Effector memory CD8-positive, alpha-beta T cell (primary cell): ENCODE measurements at regions not wholly inside any gene's neighbourhood (a gene's known extent, or its start where the extent isn't known, plus 50 kb on each side); places are given as distances from the start of the nearest gene placed in this dataset.

Source experiments
- ATAC-seq: fragments of 150-1000 bp; cut with Tn5 transposase; replicated peaks from 2 replicates; pipeline ENCODE4 v1.10.0; 2021; ENCODE audit warnings: mild to moderate bottlenecking, moderate library complexity
- DNase-seq, 3 experiments: peaks; one replicate each; pipeline ENCODE4 v3.0.0; 2021
- H3K27ac Mint-ChIP-seq, 2 donors: one replicate each; pipeline ENCODE4 v1.8.0; 2022; ENCODE audit warnings: mild to moderate bottlenecking in 2 of 2, mixed read lengths in 2 of 2, moderate library complexity in 2 of 2
- H3K27me3 Mint-ChIP-seq, 2 donors: one replicate each; pipeline ENCODE4 v1.8.0; 2022; ENCODE audit warnings: mixed read lengths in 2 of 2
- H3K36me3 Mint-ChIP-seq: one replicate; pipeline ENCODE4 v1.8.0; 2022; ENCODE audit warnings: mild to moderate bottlenecking, moderate library complexity, mixed read lengths; ENCODE audit not compliant: insufficient read depth
- H3K4me1 Mint-ChIP-seq, 2 donors: one replicate each; pipeline ENCODE4 v1.8.0; 2022; ENCODE audit warnings: low read depth in 2 of 2, mixed read lengths in 2 of 2
- H3K4me3 Mint-ChIP-seq, 2 donors: one replicate each; pipeline ENCODE4 v1.8.0; 2022; ENCODE audit warnings: mild to moderate bottlenecking in 2 of 2, mixed read lengths in 2 of 2, moderate library complexity in 2 of 2
- H3K9me3 Mint-ChIP-seq, 2 donors: one replicate each; pipeline ENCODE4 v1.8.0; 2022; ENCODE audit warnings: mixed read lengths in 2 of 2

DNA sequence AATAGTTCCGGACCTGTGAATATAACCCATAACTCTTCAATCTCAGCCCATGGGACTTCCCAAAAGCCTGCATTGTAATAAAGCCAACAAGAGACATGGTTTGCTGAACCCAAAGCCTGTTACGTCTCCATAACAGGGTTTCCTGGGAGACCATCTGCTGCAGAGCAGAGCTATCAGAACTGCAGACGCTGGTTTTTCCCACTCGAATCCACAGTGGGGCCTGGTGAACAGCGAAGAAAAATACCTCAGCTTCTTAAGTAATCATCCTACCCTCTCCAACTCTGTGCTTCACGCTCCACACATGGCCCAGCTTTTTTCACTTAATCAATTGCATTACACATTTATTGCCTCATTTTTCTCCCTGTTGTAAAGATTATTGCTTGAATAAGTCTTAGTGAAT, 409.5 kb upstream of the GRIA1 start:
- Mint-ChIP-seq H3K4me1 (no peaks in the 10 kb centered on the region), H3K36me3 (no peaks in the 10 kb centered on the region), H3K4me3 (no peak overlapping the region), H3K27me3 (no peaks in the 10 kb centered on the region), H3K9me3 (peaks cover 3 to 11% of the 10 kb centered on the region in 2 donors), H3K27ac (no peak overlapping the region)
- ATAC-seq (no peak), DNase-seq (no peak)

DNA sequence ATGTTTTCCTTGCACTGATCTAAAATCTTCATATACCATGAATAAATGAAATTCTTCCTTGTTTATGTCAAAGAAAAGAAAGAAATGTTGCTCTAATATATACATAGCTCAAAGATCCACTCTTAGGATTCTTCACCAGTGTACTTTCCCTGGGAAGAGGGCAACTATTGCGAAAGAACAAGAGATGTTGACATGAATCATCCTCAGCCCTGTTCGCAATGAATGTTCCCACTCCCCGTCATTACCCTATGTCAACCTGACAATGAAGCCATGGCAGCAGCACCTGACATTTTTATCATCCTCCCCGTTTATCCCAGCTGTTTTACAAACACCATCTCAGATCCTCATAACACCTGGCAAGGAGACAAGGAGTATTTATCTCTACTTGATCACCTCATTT, 409.1 kb upstream of the GRIA1 start:
- ATAC-seq, result no peak
- DNase-seq, result no peak
- H3K27me3 Mint-ChIP-seq, result no peaks in the 10 kb centered on the region
- H3K9me3 Mint-ChIP-seq, result peaks cover 3 to 11% of the 10 kb centered on the region in 2 donors
- no peaks in the 10 kb centered on the region for H3K4me1 Mint-ChIP-seq
- no peaks in the 10 kb centered on the region for H3K36me3 Mint-ChIP-seq
- no peak overlapping the region for H3K27ac Mint-ChIP-seq
- no peak overlapping the region for H3K4me3 Mint-ChIP-seq

DNA sequence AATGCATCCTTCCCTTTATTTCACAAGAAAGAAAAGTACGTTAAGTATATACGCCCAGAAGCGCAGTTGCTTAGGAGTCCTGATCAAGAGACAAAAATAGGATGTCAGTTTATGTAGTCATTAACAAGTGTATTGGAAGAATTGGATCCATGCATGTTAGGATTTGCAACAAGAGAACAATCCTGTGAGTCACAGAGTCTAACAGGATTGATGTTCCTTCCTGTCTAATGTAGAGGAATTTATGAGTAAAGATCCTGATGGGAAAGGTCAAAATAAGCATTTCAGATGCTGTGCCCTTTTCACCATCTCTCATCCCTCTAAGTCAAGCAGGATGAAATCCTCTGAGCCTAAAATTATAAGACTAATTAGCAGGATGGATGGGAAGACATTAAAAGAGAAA, 406.0 kb upstream of the GRIA1 start:
- DNase-seq (no peak), ATAC-seq (no peak)
- H3K9me3 Mint-ChIP-seq, result peaks cover 3 to 11% of the 10 kb centered on the region in 2 donors
- no peaks in the 10 kb centered on the region for H3K4me1 Mint-ChIP-seq
- no peaks in the 10 kb centered on the region for H3K27me3 Mint-ChIP-seq
- H3K4me3 Mint-ChIP-seq, result no peak overlapping the region
- H3K36me3 Mint-ChIP-seq, result no peaks in the 10 kb centered on the region
- no peak overlapping the region for H3K27ac Mint-ChIP-seq

DNA sequence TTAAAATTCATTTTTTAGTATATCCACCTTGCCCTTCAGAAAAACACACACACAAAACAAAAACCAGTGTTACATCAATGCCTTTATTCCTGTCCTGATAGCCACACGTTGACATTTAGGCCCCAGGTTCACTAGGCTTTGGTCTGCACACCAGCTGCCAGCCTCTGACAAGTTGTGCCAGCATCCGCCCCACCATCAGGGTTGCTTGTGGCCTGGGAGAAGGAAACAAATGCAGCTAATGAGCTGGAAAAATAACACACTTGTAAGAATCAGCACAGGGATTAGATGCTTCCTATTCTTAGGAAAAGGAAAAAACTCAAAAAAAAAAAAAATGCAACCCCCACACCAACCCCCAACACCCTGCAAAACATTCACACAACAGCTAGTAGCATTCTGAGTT, 404.0 kb upstream of the GRIA1 start:
- Mint-ChIP-seq H3K4me1 (no peaks in the 10 kb centered on the region), H3K36me3 (no peaks in the 10 kb centered on the region), H3K27me3 (no peaks in the 10 kb centered on the region), H3K4me3 (no peak overlapping the region), H3K27ac (no peak overlapping the region), H3K9me3 (peaks cover 9 to 14% of the 10 kb centered on the region in 2 donors)
- ATAC-seq (no peak), DNase-seq (no peak)

DNA sequence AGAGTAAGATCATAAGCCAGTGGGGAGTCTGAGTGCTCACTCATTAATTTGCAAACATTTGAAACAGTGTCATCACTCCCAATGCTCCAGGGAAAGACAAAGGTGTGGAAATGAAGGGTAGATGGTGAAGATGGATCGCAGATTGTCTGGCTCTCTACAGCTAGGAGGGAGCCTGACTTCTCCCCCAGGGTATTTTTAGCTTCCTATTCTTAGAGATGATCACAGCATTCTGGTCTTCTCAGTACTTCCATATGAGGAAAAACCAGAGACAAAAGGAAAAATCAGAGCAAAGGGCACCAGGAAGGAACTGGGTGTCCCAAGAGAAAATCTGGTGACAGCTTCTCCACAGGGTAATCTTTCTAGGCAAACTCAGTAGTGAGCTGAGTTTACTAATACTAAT, 401.9 kb upstream of the GRIA1 start:
- no peak for ATAC-seq
- Mint-ChIP-seq H3K27me3 (no peaks in the 10 kb centered on the region), H3K4me1 (no peaks in the 10 kb centered on the region), H3K36me3 (no peaks in the 10 kb centered on the region), H3K4me3 (no peak overlapping the region), H3K27ac (no peak overlapping the region), H3K9me3 (peaks cover 11 to 18% of the 10 kb centered on the region in 2 donors)
- no peak for DNase-seq

DNA sequence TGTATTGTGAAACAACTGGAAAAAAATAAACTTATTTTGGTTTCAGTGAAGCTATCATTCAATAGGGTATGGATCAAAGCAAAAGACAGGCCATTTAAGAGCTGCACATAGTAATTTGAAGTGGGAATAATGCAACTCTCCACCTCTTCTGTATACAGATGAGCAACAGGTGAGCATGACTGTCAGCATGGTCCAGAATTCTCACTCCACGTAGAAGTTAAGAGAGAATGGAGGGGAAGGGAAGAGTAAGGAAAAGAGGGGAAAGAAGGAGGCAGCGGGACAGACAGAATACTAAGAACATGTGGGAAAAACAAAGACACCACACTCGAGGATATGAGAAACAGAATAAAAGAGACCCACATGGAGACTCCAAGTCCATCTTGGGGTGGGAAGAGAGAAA, 396.1 kb upstream of the GRIA1 start:
- Mint-ChIP-seq H3K36me3 (no peaks in the 10 kb centered on the region), H3K4me1 (no peaks in the 10 kb centered on the region), H3K4me3 (no peak overlapping the region), H3K9me3 (peaks cover 14 to 25% of the 10 kb centered on the region in 2 donors), H3K27ac (no peak overlapping the region), H3K27me3 (no peaks in the 10 kb centered on the region)
- ATAC-seq (no peak), DNase-seq (no peak)

DNA sequence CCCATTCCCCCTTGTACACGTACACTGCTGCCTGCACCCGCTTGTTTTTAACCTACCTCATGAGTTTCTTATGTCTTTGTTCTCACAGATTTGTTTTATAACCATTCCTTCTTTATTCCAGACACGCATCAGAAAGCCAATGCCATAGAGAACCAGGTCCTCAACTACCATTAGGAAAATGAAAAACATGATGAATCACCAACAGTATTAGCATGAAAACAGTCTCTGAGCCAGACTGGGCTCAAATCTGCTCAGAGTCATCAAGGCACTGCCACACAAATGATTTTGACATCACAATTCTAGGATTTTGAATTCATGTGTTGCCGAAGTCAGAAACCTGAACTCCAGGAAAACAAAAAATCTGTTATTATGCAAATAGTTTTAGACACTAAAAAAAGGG, 394.1 kb upstream of the GRIA1 start:
- Mint-ChIP-seq H3K9me3 (peaks cover 5 to 14% of the 10 kb centered on the region in 2 donors), H3K4me1 (no peaks in the 10 kb centered on the region), H3K36me3 (no peaks in the 10 kb centered on the region), H3K27ac (no peak overlapping the region), H3K27me3 (no peaks in the 10 kb centered on the region), H3K4me3 (no peak overlapping the region)
- DNase-seq, result no peak
- ATAC-seq, result no peak

DNA sequence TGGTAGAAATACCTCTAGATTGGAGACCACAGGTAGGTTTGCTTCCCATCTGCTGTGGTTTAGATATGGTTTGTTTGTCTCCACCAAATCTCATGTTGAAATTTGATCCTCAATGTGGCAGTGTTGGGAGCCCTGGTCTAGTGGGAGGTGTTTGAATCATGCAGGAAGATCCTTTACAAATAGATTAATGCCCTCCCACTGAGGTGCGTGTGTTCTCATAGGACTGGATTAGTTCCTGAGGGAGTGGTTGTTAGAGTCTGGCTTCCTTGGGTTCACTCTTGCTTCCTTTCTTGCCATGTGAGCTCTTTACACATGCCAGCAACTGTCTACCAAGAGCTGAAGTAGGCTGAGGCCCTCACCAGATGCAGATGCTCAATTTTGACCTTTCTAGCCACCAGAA, 391.1 kb upstream of the GRIA1 start:
- Mint-ChIP-seq H3K4me3 (no peak overlapping the region), H3K27me3 (no peaks in the 10 kb centered on the region), H3K9me3 (peaks cover 3% of the 10 kb centered on the region in 2 donors), H3K4me1 (no peaks in the 10 kb centered on the region), H3K36me3 (no peaks in the 10 kb centered on the region), H3K27ac (no peak overlapping the region)
- no peak for ATAC-seq
- no peak for DNase-seq

DNA sequence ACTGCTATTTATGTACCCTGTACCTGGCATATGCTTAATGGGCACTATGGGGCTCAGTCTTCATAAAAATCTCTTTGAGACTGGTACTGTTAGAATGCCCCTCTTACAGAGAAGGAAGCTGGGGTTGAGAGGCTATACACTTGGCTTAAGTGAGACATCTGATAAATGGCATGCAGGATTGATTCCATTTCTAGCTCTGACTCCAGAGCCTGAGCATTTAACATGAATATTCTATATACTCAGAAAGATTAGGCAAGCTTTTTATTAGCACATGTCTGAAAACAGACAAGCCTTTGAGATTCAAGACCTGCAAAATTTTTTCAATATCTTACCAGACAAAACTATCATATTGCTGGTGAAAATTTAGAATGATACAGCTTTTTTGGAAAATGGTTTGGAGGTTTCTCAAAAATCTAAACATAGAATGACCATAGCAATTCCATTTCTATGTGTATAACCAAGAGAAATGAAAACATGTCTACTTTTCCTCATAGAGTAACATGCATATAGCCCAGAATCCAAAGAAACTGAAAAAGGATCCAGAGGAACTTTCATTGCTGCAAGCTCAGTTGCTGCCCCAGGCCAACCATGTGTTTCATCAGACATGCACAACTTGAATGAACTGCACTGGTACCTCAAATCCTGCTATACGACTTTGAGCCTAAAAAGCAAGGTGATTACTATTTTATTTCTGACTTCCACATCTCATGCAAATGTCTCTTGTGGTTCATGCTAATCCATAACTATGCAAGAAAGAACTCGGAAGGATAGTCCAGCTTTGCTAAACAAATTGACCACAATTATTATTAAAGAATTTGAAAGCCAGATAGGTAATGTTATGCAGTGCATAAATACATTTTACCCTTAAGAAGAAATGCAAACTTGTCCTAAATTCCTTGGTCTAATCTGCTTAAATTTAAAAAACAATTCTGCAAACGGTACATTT, 389.0 kb upstream of the GRIA1 start:
- ATAC-seq, result no peak
- no peak overlapping the region for H3K4me3 Mint-ChIP-seq
- H3K4me1 Mint-ChIP-seq, result no peaks in the 10 kb centered on the region
- no peak for DNase-seq
- H3K27me3 Mint-ChIP-seq, result no peaks in the 10 kb centered on the region
- no peaks in the 10 kb centered on the region for H3K9me3 Mint-ChIP-seq
- H3K36me3 Mint-ChIP-seq, result no peaks in the 10 kb centered on the region
- H3K27ac Mint-ChIP-seq, result no peak overlapping the region

DNA sequence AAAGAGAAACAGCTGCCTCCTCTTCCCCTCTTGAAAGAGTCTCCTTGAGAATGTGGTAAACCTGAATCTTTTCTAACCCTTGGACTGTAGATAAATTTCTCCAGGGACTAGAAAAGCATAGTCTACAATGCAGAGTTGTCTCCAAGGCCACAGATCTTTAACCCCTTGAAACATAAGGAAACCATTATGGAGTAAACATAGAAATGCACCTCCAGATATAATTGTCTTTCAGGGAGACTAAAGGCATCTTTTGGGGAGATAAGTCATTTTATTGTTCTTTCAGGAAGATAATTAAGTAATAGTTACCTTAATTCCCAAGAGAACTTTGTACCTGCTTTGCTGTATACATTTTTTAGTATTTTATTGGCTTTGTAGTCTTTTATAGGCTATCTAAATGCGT, 373.6 kb upstream of the GRIA1 start:
- Mint-ChIP-seq H3K9me3 (peaks cover 7 to 8% of the 10 kb centered on the region in 2 donors), H3K4me3 (no peak overlapping the region), H3K27me3 (no peaks in the 10 kb centered on the region), H3K36me3 (no peaks in the 10 kb centered on the region), H3K27ac (no peak overlapping the region), H3K4me1 (no peaks in the 10 kb centered on the region)
- DNase-seq (no peak), ATAC-seq (no peak)

DNA sequence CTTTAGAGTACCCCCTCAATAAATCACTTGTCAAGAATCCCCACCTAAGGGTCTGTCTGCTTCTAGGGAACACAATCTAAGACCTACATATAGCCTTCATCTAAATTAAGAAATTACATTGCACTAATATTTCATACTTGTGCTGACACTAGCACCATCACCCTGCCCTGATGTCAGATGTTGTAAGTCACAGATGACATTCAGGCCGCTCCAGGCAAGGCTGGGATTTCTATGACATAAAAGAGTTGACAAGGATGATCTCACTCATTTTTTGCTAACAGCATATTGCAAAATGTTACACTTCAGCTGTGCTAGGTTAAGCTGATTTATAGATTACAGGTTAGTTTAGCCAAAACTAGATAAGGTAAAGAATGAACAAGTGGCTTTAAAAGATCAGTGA, 372.5 kb upstream of the GRIA1 start:
- ATAC-seq (no peak), DNase-seq (no peak)
- Mint-ChIP-seq H3K27ac (no peak overlapping the region), H3K27me3 (no peaks in the 10 kb centered on the region), H3K36me3 (no peaks in the 10 kb centered on the region), H3K4me1 (no peaks in the 10 kb centered on the region), H3K4me3 (no peak overlapping the region), H3K9me3 (peaks cover 7 to 8% of the 10 kb centered on the region in 2 donors)

DNA sequence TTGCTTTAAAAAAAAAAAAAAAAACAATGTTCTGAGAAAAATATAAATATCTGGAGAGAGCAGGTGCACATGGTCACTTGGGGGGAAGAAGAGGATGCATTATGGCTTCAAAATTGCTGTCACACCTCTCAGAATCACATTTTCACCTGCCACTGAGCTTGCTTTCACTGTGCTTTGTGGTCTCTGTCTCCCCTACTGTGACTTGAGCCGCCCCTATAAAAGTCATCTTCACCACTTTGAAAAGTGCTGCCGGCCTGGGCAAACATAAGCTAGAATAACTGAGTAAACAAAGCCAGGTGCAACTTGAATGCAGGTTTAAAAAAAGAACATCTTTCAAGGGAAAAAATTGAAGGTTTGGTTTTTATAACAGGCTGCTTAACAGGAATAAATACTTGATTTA, 368.1 kb upstream of the GRIA1 start:
- no peaks in the 10 kb centered on the region for H3K27me3 Mint-ChIP-seq
- no peak overlapping the region for H3K4me3 Mint-ChIP-seq
- H3K9me3 Mint-ChIP-seq, result peaks cover 6 to 7% of the 10 kb centered on the region in 2 donors
- ATAC-seq (no peak), DNase-seq (no peak)
- no peaks in the 10 kb centered on the region for H3K4me1 Mint-ChIP-seq
- H3K36me3 Mint-ChIP-seq, result no peaks in the 10 kb centered on the region
- H3K27ac Mint-ChIP-seq, result no peak overlapping the region

DNA sequence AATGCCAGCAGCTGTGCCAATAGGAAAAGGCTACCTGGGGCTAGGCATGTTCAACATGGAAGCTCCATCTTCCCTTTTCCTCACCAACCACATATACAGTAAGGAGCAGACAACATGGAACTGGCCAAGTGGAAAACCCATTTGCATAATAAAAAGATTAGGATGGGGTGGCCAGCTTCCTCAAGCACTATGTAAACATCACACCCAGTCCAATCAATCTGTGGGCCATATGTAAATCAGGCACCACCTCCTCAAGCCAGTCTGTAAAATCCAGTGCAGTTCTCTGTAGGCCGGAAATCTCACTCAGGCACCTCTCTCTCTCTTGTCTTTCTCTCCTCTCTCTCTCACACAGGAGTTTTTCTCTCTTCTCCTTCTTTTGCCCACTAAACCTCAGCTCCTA, 360.2 kb upstream of the GRIA1 start:
- Mint-ChIP-seq H3K27ac (no peak overlapping the region), H3K4me3 (no peak overlapping the region), H3K4me1 (no peaks in the 10 kb centered on the region), H3K36me3 (no peaks in the 10 kb centered on the region), H3K9me3 (peaks cover 3 to 7% of the 10 kb centered on the region in 2 donors), H3K27me3 (no peaks in the 10 kb centered on the region)
- no peak for DNase-seq
- no peak for ATAC-seq

DNA sequence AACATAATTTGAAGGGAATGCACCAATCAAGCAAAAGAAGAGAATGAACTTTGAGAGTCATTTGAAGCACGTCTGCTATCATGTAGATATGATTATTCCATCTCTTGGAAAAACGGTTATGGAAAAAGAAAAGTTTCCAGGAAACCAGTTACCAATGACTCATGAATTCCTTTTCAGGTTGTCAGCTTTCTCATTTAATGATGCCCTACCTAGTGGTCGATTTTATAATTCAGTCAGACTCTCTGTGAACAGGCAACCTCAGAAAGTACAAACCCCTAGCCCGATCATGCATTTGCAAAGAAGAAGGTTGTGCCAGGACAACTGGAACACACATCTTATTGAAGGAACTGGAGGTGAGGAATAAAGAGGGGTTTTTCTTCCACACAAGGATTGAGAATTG, 355.1 kb upstream of the GRIA1 start:
- DNase-seq, result no peak
- H3K4me3 Mint-ChIP-seq, result no peak overlapping the region
- no peak overlapping the region for H3K27ac Mint-ChIP-seq
- H3K36me3 Mint-ChIP-seq, result no peaks in the 10 kb centered on the region
- no peaks in the 10 kb centered on the region for H3K27me3 Mint-ChIP-seq
- H3K9me3 Mint-ChIP-seq, result peaks cover 2 to 18% of the 10 kb centered on the region in 2 donors
- no peaks in the 10 kb centered on the region for H3K4me1 Mint-ChIP-seq
- ATAC-seq, result no peak
